Mesendoderm (in vitro differentiated cells): ENCODE measurements at regions not wholly inside any gene's neighbourhood (a gene's known extent, or its start where the extent isn't known, plus 50 kb on each side); places are given as distances from the start of the nearest gene placed in this dataset.

Experiments
- DNase-seq: peaks from one replicate; pipeline ENCODE4 v3.0.0; 2013
- H2AK5ac ChIP-seq: 2 replicates; pipeline ENCODE4 v1.6.1; 2013; ENCODE audit warnings: low read length, inconsistent platforms
- H2BK120ac ChIP-seq: 2 replicates; pipeline ENCODE4 v1.6.1; 2013; ENCODE audit warnings: low read depth, mild to moderate bottlenecking, low read length, moderate library complexity, mixed read lengths
- H2BK15ac ChIP-seq: replicated peaks from 2 replicates; pipeline ENCODE4 v1.6.1; 2013; ENCODE audit warnings: low read depth, mild to moderate bottlenecking, moderate library complexity
- H2BK5ac ChIP-seq: 2 replicates; pipeline ENCODE4 v1.6.1; 2013; ENCODE audit warnings: low read length, inconsistent platforms
- H3K18ac ChIP-seq: 2 replicates; pipeline ENCODE4 v1.6.1; 2013; ENCODE audit warnings: mild to moderate bottlenecking, low read length, mixed read lengths
- H3K23ac ChIP-seq: one replicate; pipeline ENCODE4 v1.6.1; 2013; ENCODE audit warnings: low read length
- H3K27ac ChIP-seq: 2 replicates; pipeline ENCODE4 v1.5.1; 2013; ENCODE audit warnings: low read depth, mild to moderate bottlenecking, inconsistent platforms, low read length, moderate library complexity
- H3K27me3 ChIP-seq: 2 replicates; pipeline ENCODE4 v1.6.1; 2013; ENCODE audit warnings: low read length, control low read depth, mild to moderate bottlenecking, inconsistent platforms; ENCODE audit not compliant: insufficient read depth, poor library complexity
- H3K36me3 ChIP-seq: 2 replicates; pipeline ENCODE4 v1.6.1; 2013; ENCODE audit warnings: low read length, inconsistent platforms; ENCODE audit not compliant: control insufficient read depth, insufficient read depth
- H3K4ac ChIP-seq: one replicate; pipeline ENCODE4 v1.6.1; 2013; ENCODE audit warnings: low read depth, mild to moderate bottlenecking, low read length, moderate library complexity
- H3K4me1 ChIP-seq: 2 replicates; pipeline ENCODE4 v1.6.1; 2013; ENCODE audit warnings: low read depth, low read length, inconsistent platforms; ENCODE audit not compliant: control insufficient read depth
- H3K4me2 ChIP-seq: 2 replicates; pipeline ENCODE4 v1.6.1; 2013; ENCODE audit warnings: low read length
- H3K4me3 ChIP-seq: 2 replicates; pipeline ENCODE4 v1.5.1; 2013; ENCODE audit warnings: mild to moderate bottlenecking, low read length
- H3K56ac ChIP-seq: one replicate; pipeline ENCODE4 v1.6.1; 2013; ENCODE audit warnings: low read length
- H3K79me1 ChIP-seq: 2 replicates; pipeline ENCODE4 v1.6.1; 2013; ENCODE audit warnings: low read length, inconsistent platforms
- H3K79me2 ChIP-seq: 2 replicates; pipeline ENCODE4 v1.6.1; 2013; ENCODE audit warnings: mild to moderate bottlenecking, low read length; ENCODE audit not compliant: control insufficient read depth, insufficient read depth
- H3K9ac ChIP-seq: 2 replicates; pipeline ENCODE4 v1.6.1; 2013; ENCODE audit warnings: low read length, inconsistent platforms
- H4K5ac ChIP-seq: one replicate; pipeline ENCODE4 v1.6.1; 2013; ENCODE audit warnings: low read length
- H4K8ac ChIP-seq: one replicate; pipeline ENCODE4 v1.6.1; 2013; ENCODE audit warnings: low read depth, mild to moderate bottlenecking, control low read depth, low read length, moderate library complexity
- WGBS: extraction: QIAGEN DNeasy Blood & Tissue Kit; methylation state at CpG from one replicate; pipeline ENCODE4 v1.1.7; 2013; ENCODE audit warnings: low lambda C conversion rate, missing lambda C conversion rate; ENCODE audit not compliant: insufficient coverage; ENCODE audit errors: extremely low coverage; 5-methylcytosine and 5-hydroxymethylcytosine counted together

DNA sequence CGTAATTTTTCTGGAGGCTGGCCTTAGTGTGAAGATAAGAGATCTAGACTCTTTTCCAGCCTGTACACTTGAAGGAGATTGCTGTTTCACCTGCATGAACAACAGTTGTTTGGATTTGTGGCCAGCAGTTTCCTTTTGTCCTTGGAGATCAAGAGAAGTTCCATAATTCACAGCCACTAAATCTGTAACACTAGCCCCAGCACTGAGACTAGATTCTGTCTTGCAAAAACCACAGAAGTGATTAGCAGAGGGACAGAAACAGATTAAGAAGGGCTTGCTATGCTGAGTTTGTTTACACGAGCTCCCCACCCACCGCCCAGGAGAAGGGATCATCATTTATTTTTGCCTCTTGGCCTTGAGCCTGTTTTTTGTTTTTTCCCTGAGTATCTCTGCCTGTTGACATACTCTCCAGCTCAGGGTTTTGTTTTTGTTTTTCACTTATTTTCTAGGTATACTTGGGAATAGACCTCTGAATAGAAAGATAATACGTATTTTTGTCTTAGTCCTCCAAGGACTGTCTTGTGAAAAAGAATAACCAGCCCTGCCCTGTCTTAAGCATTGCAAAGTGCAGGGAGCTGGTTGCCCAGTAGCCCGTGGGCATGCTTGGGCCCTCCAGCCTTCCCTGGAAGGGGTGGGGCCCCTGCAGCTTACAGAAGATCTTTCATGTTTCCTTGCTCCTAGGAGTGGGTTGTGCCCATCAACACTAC lies 93.1 kb upstream of the SOX4 start:
- H2AK5ac ChIP-seq, result no peak overlapping the region
- no peak overlapping the region for H3K23ac ChIP-seq
- H3K56ac ChIP-seq, result no peak overlapping the region
- DNase-seq, result no peak
- H3K4me2 ChIP-seq, result no peak overlapping the region
- H3K79me1 ChIP-seq, result no peaks in the 10 kb centered on the region
- no peak overlapping the region for H2BK120ac ChIP-seq
- H3K27me3 ChIP-seq, result no peaks in the 10 kb centered on the region
- H3K9ac ChIP-seq, result no peak overlapping the region
- no peak overlapping the region for H3K4ac ChIP-seq
- no peak overlapping the region for H4K8ac ChIP-seq
- H3K79me2 ChIP-seq, result no peaks in the 10 kb centered on the region
- no peak overlapping the region for H3K18ac ChIP-seq
- WGBS, result no CpG with 5 or more reads among the region's 5 CpGs
- no peak overlapping the region for H3K4me3 ChIP-seq
- no peak overlapping the region for H2BK5ac ChIP-seq
- no peak overlapping the region for H3K27ac ChIP-seq
- no peaks in the 10 kb centered on the region for H3K36me3 ChIP-seq
- H2BK15ac ChIP-seq, result no peak overlapping the region
- H3K4me1 ChIP-seq, result no peaks in the 10 kb centered on the region
- no peak overlapping the region for H4K5ac ChIP-seq

DNA sequence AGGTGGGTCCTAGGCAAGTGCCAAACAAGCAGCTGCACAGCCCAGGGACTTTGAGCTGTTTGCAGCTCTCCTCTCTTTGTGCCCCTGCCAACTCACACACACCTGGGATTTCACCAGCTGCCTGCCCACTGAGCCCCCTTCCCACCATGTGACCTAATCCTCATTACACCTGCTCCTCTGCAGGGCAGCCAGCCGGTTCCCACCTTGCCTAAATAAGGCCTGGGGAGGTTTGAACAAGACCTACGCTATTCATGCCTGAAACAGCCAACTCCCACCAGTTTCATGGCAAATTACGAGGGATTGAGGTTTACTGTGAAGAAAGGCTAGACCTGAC lies 92.6 kb upstream of the SOX4 start:
- Histone ChIP-seq H2BK5ac (no peak overlapping the region), H3K18ac (no peak overlapping the region), H3K27ac (no peak overlapping the region), H3K36me3 (no peaks in the 10 kb centered on the region), H3K79me1 (no peaks in the 10 kb centered on the region), H3K9ac (no peak overlapping the region), H3K23ac (no peak overlapping the region), H3K4ac (no peak overlapping the region), H4K8ac (no peak overlapping the region), H2BK15ac (no peak overlapping the region), H3K27me3 (no peaks in the 10 kb centered on the region), H4K5ac (no peak overlapping the region), H2BK120ac (no peak overlapping the region), H2AK5ac (no peak overlapping the region), H3K4me1 (no peaks in the 10 kb centered on the region), H3K4me2 (no peak overlapping the region), H3K56ac (no peak overlapping the region), H3K4me3 (no peak overlapping the region), H3K79me2 (no peaks in the 10 kb centered on the region)
- no CpG with 5 or more reads among the region's 3 CpGs for WGBS
- no peak for DNase-seq

DNA sequence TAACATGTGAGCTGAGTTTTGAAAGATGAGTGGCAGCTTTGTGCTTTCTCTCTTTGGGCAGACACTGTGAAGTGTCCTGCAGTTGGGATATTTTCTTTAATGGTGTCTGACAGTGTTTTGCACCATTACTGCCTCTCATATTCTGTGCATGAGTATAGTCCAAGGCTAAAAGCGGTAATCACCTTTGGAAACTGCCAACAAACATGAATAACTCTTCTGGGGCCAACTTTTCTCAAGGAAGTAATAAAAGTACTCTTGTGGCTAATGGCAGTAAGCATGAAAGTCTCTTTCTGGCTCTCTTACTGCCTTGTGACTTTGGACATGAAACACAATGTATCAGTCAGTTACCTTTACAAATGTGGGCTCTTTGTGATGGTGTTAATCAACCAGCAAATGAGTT lies 91.7 kb upstream of the SOX4 start:
- no peaks in the 10 kb centered on the region for H3K79me1 ChIP-seq
- H4K5ac ChIP-seq, result no peak overlapping the region
- H3K9ac ChIP-seq, result no peak overlapping the region
- no peak overlapping the region for H3K27ac ChIP-seq
- H3K18ac ChIP-seq, result no peak overlapping the region
- no peak overlapping the region for H2BK120ac ChIP-seq
- no peak overlapping the region for H3K4ac ChIP-seq
- H3K4me1 ChIP-seq, result no peaks in the 10 kb centered on the region
- no peak for DNase-seq
- no peak overlapping the region for H3K56ac ChIP-seq
- H4K8ac ChIP-seq, result no peak overlapping the region
- H2BK15ac ChIP-seq, result no peak overlapping the region
- no peaks in the 10 kb centered on the region for H3K79me2 ChIP-seq
- no CpG with 5 or more reads among the region's 1 CpG for WGBS
- H3K23ac ChIP-seq, result no peak overlapping the region
- H3K4me2 ChIP-seq, result no peak overlapping the region
- H3K27me3 ChIP-seq, result no peaks in the 10 kb centered on the region
- H3K36me3 ChIP-seq, result no peaks in the 10 kb centered on the region
- H2BK5ac ChIP-seq, result no peak overlapping the region
- no peak overlapping the region for H2AK5ac ChIP-seq
- no peak overlapping the region for H3K4me3 ChIP-seq

DNA sequence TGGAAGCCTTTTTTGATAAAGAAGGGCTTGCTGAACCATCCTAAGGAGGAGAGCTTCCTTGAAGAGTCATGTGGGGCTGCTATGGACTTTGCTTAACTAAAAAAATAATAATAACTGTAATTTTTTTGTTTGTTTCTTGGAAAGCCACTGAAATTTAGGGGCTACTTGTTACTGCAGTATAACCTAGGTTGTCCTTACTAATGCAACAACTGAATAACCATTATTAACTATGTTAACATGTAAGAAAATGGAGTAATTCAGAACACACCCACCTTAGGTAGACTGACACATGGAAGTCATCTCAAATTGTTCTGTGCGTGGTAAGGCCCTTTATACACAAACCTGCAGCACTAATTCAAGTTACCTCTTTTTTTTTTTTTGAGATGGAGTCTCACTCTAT lies 90.9 kb upstream of the SOX4 start:
- no peak overlapping the region for H3K4me2 ChIP-seq
- no peak overlapping the region for H3K4me3 ChIP-seq
- H3K23ac ChIP-seq, result no peak overlapping the region
- no peak overlapping the region for H2BK120ac ChIP-seq
- H3K56ac ChIP-seq, result no peak overlapping the region
- no peaks in the 10 kb centered on the region for H3K79me1 ChIP-seq
- H2AK5ac ChIP-seq, result no peak overlapping the region
- H3K36me3 ChIP-seq, result no peaks in the 10 kb centered on the region
- no peak overlapping the region for H3K18ac ChIP-seq
- WGBS, result no CpG with 5 or more reads among the region's 1 CpG
- no peak overlapping the region for H2BK5ac ChIP-seq
- no peaks in the 10 kb centered on the region for H3K79me2 ChIP-seq
- H3K27ac ChIP-seq, result no peak overlapping the region
- H4K8ac ChIP-seq, result no peak overlapping the region
- no peaks in the 10 kb centered on the region for H3K4me1 ChIP-seq
- H3K4ac ChIP-seq, result no peak overlapping the region
- DNase-seq, result no peak
- no peak overlapping the region for H2BK15ac ChIP-seq
- no peak overlapping the region for H3K9ac ChIP-seq
- H3K27me3 ChIP-seq, result no peaks in the 10 kb centered on the region
- H4K5ac ChIP-seq, result no peak overlapping the region

DNA sequence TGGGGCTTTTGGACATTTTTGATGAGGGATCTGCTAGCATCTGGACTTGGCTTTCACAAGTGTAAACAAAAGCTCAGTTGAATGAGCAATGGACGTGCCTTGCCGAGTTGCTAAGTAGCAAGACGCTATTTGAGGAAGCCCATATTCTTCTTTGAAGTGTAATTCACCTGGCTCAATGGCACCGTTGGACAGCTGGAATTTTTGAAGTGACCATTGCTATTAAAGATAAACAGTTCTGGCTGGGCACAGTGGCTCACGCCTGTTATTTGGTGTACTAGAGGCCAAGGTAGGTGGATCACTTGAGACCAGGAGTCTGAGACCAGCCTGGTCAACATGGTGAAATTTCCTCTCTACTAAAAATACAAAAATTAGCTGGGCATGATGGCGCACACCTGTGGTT lies 88.8 kb upstream of the SOX4 start:
- H4K8ac ChIP-seq, result no peak overlapping the region

DNA sequence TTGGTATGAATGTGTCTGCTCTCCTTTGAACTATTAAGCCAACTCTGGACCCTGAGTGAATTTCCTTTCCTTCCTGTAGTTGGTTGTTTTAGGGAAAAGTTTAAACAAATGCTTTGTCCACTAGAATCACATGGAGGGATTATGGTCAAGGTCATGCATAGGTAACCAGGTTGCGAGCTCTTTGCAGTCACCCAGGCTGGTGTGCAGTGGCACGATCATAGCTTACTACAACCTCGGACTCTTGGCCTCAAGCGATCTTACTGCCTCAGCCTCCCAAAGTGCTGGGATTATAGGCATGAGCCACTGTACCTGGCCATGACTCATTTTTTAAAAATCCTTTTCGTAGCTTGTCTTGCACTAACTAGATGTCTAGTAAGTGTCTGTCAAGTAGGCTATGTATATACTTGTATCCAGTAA lies 88.0 kb upstream of the SOX4 start:
- H3K23ac ChIP-seq, result no peak overlapping the region
- no peak overlapping the region for H4K8ac ChIP-seq
- no peak overlapping the region for H3K4me3 ChIP-seq
- H3K4ac ChIP-seq, result no peak overlapping the region
- no peaks in the 10 kb centered on the region for H3K36me3 ChIP-seq
- H4K5ac ChIP-seq, result no peak overlapping the region
- H3K27me3 ChIP-seq, result no peaks in the 10 kb centered on the region
- H2BK120ac ChIP-seq, result no peak overlapping the region
- H3K79me1 ChIP-seq, result no peaks in the 10 kb centered on the region
- no peak overlapping the region for H2BK5ac ChIP-seq
- H2BK15ac ChIP-seq, result no peak overlapping the region
- H3K18ac ChIP-seq, result no peak overlapping the region
- H3K4me2 ChIP-seq, result no peak overlapping the region
- no peak overlapping the region for H3K9ac ChIP-seq
- no peak overlapping the region for H3K56ac ChIP-seq
- H3K4me1 ChIP-seq, result no peaks in the 10 kb centered on the region
- WGBS, result no CpG with 5 or more reads among the region's 5 CpGs
- no peak overlapping the region for H2AK5ac ChIP-seq
- H3K27ac ChIP-seq, result no peak overlapping the region
- no peak for DNase-seq
- no peaks in the 10 kb centered on the region for H3K79me2 ChIP-seq

More for the DNA sequence above, 88.8 kb upstream of the SOX4 start:
- no peaks in the 10 kb centered on the region for H3K79me1 ChIP-seq
- no peak overlapping the region for H2AK5ac ChIP-seq
- H4K5ac ChIP-seq, result no peak overlapping the region
- H3K4me3 ChIP-seq, result no peak overlapping the region
- no peak overlapping the region for H3K18ac ChIP-seq
- H3K4me2 ChIP-seq, result no peak overlapping the region
- H2BK120ac ChIP-seq, result no peak overlapping the region
- H3K56ac ChIP-seq, result no peak overlapping the region
- no peak overlapping the region for H3K27ac ChIP-seq
- H3K9ac ChIP-seq, result no peak overlapping the region
- H3K79me2 ChIP-seq, result no peaks in the 10 kb centered on the region
- H3K36me3 ChIP-seq, result no peaks in the 10 kb centered on the region
- WGBS, result no CpG with 5 or more reads among the region's 6 CpGs
- H3K4me1 ChIP-seq, result no peaks in the 10 kb centered on the region
- no peak overlapping the region for H3K4ac ChIP-seq
- DNase-seq, result no peak
- H3K23ac ChIP-seq, result no peak overlapping the region
- H2BK15ac ChIP-seq, result no peak overlapping the region
- H2BK5ac ChIP-seq, result no peak overlapping the region
- H3K27me3 ChIP-seq, result no peaks in the 10 kb centered on the region
